ENCODE measurements at regions not wholly inside any gene's neighbourhood (a gene's known extent, or its start where the extent isn't known, plus 50 kb on each side); places are given as distances from the start of the nearest gene placed in this dataset.

GRCh38 chr3:46107682-46108081 lies 80.4 kb upstream of the XCR1 start:
- no peak for TF ChIP-seq MNT (IDR thresholded peaks at IDR 0.05)
- TF ChIP-seq FOXM1 (CRISPR knock-in tag; IDR thresholded peaks at IDR 0.05), result no peak
- TF ChIP-seq CTCF (CRISPR knock-in tag; IDR thresholded peaks at IDR 0.05), result no peak
- no peak for TF ChIP-seq CHD4 (IDR thresholded peaks at IDR 0.05; ENCODE audit: borderline replicate concordance, low read length)
- no peak for TF ChIP-seq ZNF121 (CRISPR knock-in tag; IDR thresholded peaks at IDR 0.05)
- no peak for TF ChIP-seq SIN3A (IDR thresholded peaks at IDR 0.05; ENCODE audit: borderline replicate concordance, low read depth, low read length)

Data from HepG2 (cell line).